Stimulated activated CD8-positive, alpha-beta memory T cell treated with anti-CD3 and anti-CD28 coated beads, Interleukin-7, amount 100 ng/mL, for 4 hours (primary cell): ENCODE measurements at regions not wholly inside any gene's neighbourhood (a gene's known extent, or its start where the extent isn't known, plus 50 kb on each side); places are given as distances from the start of the nearest gene placed in this dataset.

Experiments
- DNase-seq, 2 donors: peaks; one replicate each; pipeline ENCODE4 v3.0.0-alpha.2; 2020; ENCODE audit warnings: low read depth in 2 of 2

- no peak for DNase-seq
Measured at GRCh38 chr10:14468023-14468441, 137.3 kb upstream of the FRMD4A start.

- DNase-seq = no peak
Measured at GRCh38 chr10:14466257-14466656, 135.5 kb upstream of the FRMD4A start.

- no peak for DNase-seq
Measured at GRCh38 chr10:14460447-14460846, 129.7 kb upstream of the FRMD4A start.

- DNase-seq = no peak
Measured at GRCh38 chr10:14459665-14460064, 128.9 kb upstream of the FRMD4A start.

GRCh38 chr10:14456870-14457266 is 126.1 kb upstream of the FRMD4A start:
- no peak for DNase-seq

- no peak for DNase-seq
Measured at GRCh38 chr10:14456218-14456869, 125.6 kb upstream of the FRMD4A start.

GRCh38 chr10:14454629-14455028 is 123.9 kb upstream of the FRMD4A start:
- no peak for DNase-seq

GRCh38 chr10:14454206-14454605 is 123.5 kb upstream of the FRMD4A start:
- no peak for DNase-seq

GRCh38 chr10:14453593-14453992 is 122.9 kb upstream of the FRMD4A start:
- no peak for DNase-seq

- DNase-seq = no peak
Measured at GRCh38 chr10:14451341-14451740, 120.6 kb upstream of the FRMD4A start.

- no peak for DNase-seq
Measured at GRCh38 chr10:14450041-14450491, 119.3 kb upstream of the FRMD4A start.

- DNase-seq = no peak
Measured at GRCh38 chr10:14449293-14449815, 118.6 kb upstream of the FRMD4A start.

GRCh38 chr10:14448197-14448990 is 117.7 kb upstream of the FRMD4A start:
- no peak for DNase-seq

- DNase-seq = no peak
Measured at GRCh38 chr10:14447094-14447839, 116.5 kb upstream of the FRMD4A start.

- DNase-seq = no peak
Measured at GRCh38 chr10:14439451-14440259, 108.9 kb upstream of the FRMD4A start.

GRCh38 chr10:14438576-14438975 is 107.9 kb upstream of the FRMD4A start:
- no peak for DNase-seq

- no peak for DNase-seq
Measured at GRCh38 chr10:14438057-14438456, 107.3 kb upstream of the FRMD4A start.

GRCh38 chr10:14435976-14436632 is 105.4 kb upstream of the FRMD4A start:
- no peak for DNase-seq

GRCh38 chr10:14433147-14433546 is 102.4 kb upstream of the FRMD4A start:
- DNase-seq = no peak

- no peak for DNase-seq
Measured at GRCh38 chr10:14431868-14432267, 101.1 kb upstream of the FRMD4A start.
